ENCODE measurements at regions not wholly inside any gene's neighbourhood (a gene's known extent, or its start where the extent isn't known, plus 50 kb on each side); places are given as distances from the start of the nearest gene placed in this dataset.

DNA sequence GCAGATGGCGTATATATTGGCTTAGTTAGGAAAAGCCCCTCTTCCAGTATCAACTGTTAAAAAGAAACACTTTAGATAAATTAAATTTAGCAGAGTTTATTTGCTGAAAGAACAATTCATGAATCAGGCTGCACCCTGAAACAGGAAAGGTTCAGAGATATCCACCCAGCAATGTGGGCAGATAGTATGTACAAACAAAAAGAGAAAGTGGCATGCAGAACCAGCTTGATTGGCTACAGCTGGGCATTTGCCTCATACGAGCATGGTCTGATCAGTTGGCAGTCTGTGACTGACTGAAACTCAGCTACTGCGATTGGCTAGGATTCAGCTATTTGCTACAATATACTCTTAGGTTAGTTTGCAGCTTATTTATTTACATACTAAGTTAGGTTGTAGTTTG, 98.2 kb downstream of the ZC3H11B start:
- FAIRE-seq (no peak), DNase-seq (ENCODE audit: low read depth in 1 of 2, low spot score in 2 of 2) (no peak)
- no peaks in the 10 kb centered on the region for H3K36me3 ChIP-seq (ENCODE audit: control insufficient read depth in 2 of 4, insufficient read depth in 4 of 4, low read length in 3 of 4)
- H2AK5ac ChIP-seq (ENCODE audit: low read depth, low read length): no peak overlapping the region
- H3K4ac ChIP-seq (replicated peaks; ENCODE audit: insufficient read length, low read depth, low read length): no peak overlapping the region
- no peak overlapping the region for H4K5ac ChIP-seq (ENCODE audit: insufficient read length, low read depth, low read length)
- H3K23me2 ChIP-seq (ENCODE audit: low read depth, low read length): no peaks in the 10 kb centered on the region
- H4K8ac ChIP-seq (ENCODE audit: extremely low read depth, insufficient read depth, low read length): no peak overlapping the region
- no peak overlapping the region for H3K4me2 ChIP-seq (ENCODE audit: insufficient read depth in 1 of 2, low read depth in 2 of 2, low read length in 2 of 2)
- no peaks in the 10 kb centered on the region for H3K4me1 ChIP-seq (replicated peaks in 1 of 4; ENCODE audit: control insufficient read depth in 3 of 4, insufficient read depth in 4 of 4, low read length in 3 of 4)
- no peaks in the 10 kb centered on the region for H3K79me2 ChIP-seq (ENCODE audit: control insufficient read depth in 1 of 2, insufficient read depth in 2 of 2, low read length in 2 of 2)
- CTCF ChIA-PET (ENCODE audit: partially characterized antibody): interaction anchor here (0.6 to 0.7 kb wide), 3 partner anchors 35 to 1467 kb away, joined by 3 read pairs; no protein-coding TSS in a partner anchor
- H2BK120ac ChIP-seq (replicated peaks; ENCODE audit: low read depth, low read length): no peak overlapping the region
- H3K27ac ChIP-seq (ENCODE audit: low read depth, low read length): no peak overlapping the region
- no peak overlapping the region for H2AFZ ChIP-seq (ENCODE audit: low read length)
- H3K9ac ChIP-seq (replicated peaks in 1 of 4; ENCODE audit: extremely low read depth in 1 of 4, low read depth in 3 of 4, low read length in 3 of 4): no peak overlapping the region
- no peak overlapping the region for H3K14ac ChIP-seq (ENCODE audit: insufficient read length)
- no peak overlapping the region for H2BK12ac ChIP-seq (ENCODE audit: low read depth, low read length)
- no peak overlapping the region for H2BK5ac ChIP-seq (ENCODE audit: low read depth, low read length)
- no peaks in the 10 kb centered on the region for H4K20me1 ChIP-seq (replicated peaks in 1 of 2; ENCODE audit: control insufficient read depth in 1 of 2, insufficient read depth in 2 of 2, low read length in 2 of 2)
- 91% methylated on average over 3 of the region's 3 CpGs; no CpG with 5 or more reads in 1 of the 2 experiments for WGBS, 2 experiments (ENCODE audit: extremely low coverage in 1 of 2, insufficient coverage in 1 of 2, insufficient read length in 1 of 2, insufficient replicate concordance in 2 of 2, low coverage in 1 of 2, low lambda C conversion rate in 2 of 2, missing lambda C conversion rate in 1 of 2)
- H2BK15ac ChIP-seq (ENCODE audit: low read length): no peak overlapping the region
- H3K18ac ChIP-seq (ENCODE audit: extremely low read depth, low read length): no peak overlapping the region
- no peaks in the 10 kb centered on the region for H3K79me1 ChIP-seq (ENCODE audit: low read depth, low read length)
- no peak overlapping the region for H3K4me3 ChIP-seq (ENCODE audit: extremely low read depth in 1 of 4, insufficient read depth in 2 of 4, low read depth in 3 of 4, low read length in 4 of 4)
- no peak for TF ChIP-seq TBP (IDR thresholded peaks at IDR 0.05; ENCODE audit: low read depth, low read length)
- TF ChIP-seq, protein P1, sequence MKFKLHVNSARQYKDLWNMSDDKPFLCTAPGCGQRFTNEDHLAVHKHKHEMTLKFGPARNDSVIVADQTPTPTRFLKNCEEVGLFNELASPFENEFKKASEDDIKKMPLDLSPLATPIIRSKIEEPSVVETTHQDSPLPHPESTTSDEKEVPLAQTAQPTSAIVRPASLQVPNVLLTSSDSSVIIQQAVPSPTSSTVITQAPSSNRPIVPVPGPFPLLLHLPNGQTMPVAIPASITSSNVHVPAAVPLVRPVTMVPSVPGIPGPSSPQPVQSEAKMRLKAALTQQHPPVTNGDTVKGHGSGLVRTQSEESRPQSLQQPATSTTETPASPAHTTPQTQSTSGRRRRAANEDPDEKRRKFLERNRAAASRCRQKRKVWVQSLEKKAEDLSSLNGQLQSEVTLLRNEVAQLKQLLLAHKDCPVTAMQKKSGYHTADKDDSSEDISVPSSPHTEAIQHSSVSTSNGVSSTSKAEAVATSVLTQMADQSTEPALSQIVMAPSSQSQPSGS (IDR thresholded peaks at IDR 0.05; ENCODE audit: low read length): no peak
- TF ChIP-seq RFX5 (IDR thresholded peaks at IDR 0.05; ENCODE audit: borderline replicate concordance, low read depth, low read length): no peak
- no peak for TF ChIP-seq SAP30 (IDR thresholded peaks at IDR 0.05; ENCODE audit: insufficient read depth, insufficient replicate concordance, low read length)
- TF ChIP-seq FOSL1 (IDR thresholded peaks at IDR 0.05; ENCODE audit: insufficient read depth, low read depth, low read length): no peak
- TF ChIP-seq YY1 (IDR thresholded peaks at IDR 0.05; ENCODE audit: low read depth, low read length): no peak
- TF ChIP-seq, protein P2, sequence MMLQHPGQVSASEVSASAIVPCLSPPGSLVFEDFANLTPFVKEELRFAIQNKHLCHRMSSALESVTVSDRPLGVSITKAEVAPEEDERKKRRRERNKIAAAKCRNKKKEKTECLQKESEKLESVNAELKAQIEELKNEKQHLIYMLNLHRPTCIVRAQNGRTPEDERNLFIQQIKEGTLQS (IDR thresholded peaks at IDR 0.05; ENCODE audit: insufficient read depth, low read depth, low read length): no peak
- TF ChIP-seq RBBP5 (IDR thresholded peaks at IDR 0.05; ENCODE audit: borderline replicate concordance, low read depth, low read length): no peak
- no peak overlapping the region for H3K56ac ChIP-seq (replicated peaks; ENCODE audit: insufficient read length, low read depth, low read length)
- POLR2A ChIA-PET (ENCODE audit: partially characterized antibody): no interaction called here
- H4K91ac ChIP-seq (replicated peaks; ENCODE audit: insufficient read length, low read length): no peak overlapping the region
- no peaks in the 10 kb centered on the region for H3K9me3 ChIP-seq (ENCODE audit: insufficient read depth in 2 of 2, low read depth in 1 of 2, low read length in 1 of 2)
- H3K27me3 ChIP-seq (replicated peaks in 1 of 4; ENCODE audit: control insufficient read depth in 3 of 4, extremely low read depth in 1 of 4, insufficient read depth in 3 of 4, low read length in 3 of 4): no peaks in the 10 kb centered on the region
- no peak overlapping the region for H2BK20ac ChIP-seq (ENCODE audit: low read length)
- no peak overlapping the region for H3K23ac ChIP-seq (ENCODE audit: insufficient read length)
